Mucosa of descending colon (tissue), 3 donors: ENCODE measurements at regions not wholly inside any gene's neighbourhood (a gene's known extent, or its start where the extent isn't known, plus 50 kb on each side); places are given as distances from the start of the nearest gene placed in this dataset.

Experiments
- ATAC-seq: fragments of 200-7000 bp; cut with Tn5 transposase; one replicate; pipeline ENCODE4 v1.9.1; 2020; ENCODE audit warnings: mild to moderate bottlenecking, moderate library complexity
- DNase-seq, 3 donors: peaks; one replicate each; pipeline ENCODE4 v3.0.0-alpha.2; 2020
- H3K36me3 ChIP-seq: fragments of 200-600 bp; one replicate; pipeline ENCODE4 v1.8.0; 2021; ENCODE audit warnings: low read depth, mild to moderate bottlenecking
- H3K4me1 ChIP-seq: fragments of 200-600 bp; one replicate; pipeline ENCODE4 v1.8.0; 2021; ENCODE audit warnings: low read depth, mild to moderate bottlenecking
- H3K4me3 ChIP-seq: fragments of 200-600 bp; one replicate; pipeline ENCODE4 v1.8.0; 2021; ENCODE audit warnings: mild to moderate bottlenecking
- H3K9me3 ChIP-seq: fragments of 200-600 bp; one replicate; pipeline ENCODE4 v1.8.0; 2021; ENCODE audit warnings: mild to moderate bottlenecking
- intact Hi-C, 2 donors: fragments of 100-400 bp; cut with DNase I in 1 of 2; cut with micrococcal nuclease in 1 of 2; formaldehyde crosslinking; loops; one replicate each; pipeline versions ENCODE4 v1.11.0 to v1.11.1; 2022; cut with DNase I, micrococcal nuclease
- TF ChIP-seq, protein P1 (sequence below): fragments of 200-600 bp; IDR thresholded peaks from one replicate; pipeline ENCODE4 v1.8.0; 2022; ENCODE audit warnings: antibody characterized with exemption, mild to moderate bottlenecking
- donor health status: DM: no; HTN: no; CAD: no; lungs with moderate emphysema.
- donor health status: DM: no; HTN: no; CAD: no.
- donor health status: DM: no; HTN: yes; CAD: no.

DNA sequence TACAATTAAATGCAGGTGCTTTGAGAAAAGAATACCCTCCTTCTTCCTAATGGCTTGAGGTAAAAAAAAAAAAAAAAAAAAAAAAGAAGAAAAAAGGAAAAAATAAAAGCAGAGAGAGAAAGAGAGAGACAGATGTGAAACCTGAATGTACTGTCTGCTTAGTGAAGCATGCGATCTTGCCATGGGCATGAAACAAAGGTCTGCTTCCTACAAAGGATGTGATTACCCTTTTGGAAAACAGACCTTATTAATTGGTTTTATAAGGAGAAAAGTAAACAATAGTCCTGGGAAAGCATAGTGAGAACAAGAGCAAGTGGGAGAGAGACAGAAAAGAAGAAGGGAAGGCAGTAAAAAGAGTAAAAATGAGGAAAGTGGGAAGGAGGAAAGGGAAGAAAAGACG is 526.1 kb upstream of the PABPC4L start:
- DNase-seq, result no peak
- Histone ChIP-seq H3K36me3 (no peaks in the 10 kb centered on the region), H3K4me1 (no peaks in the 10 kb centered on the region), H3K9me3 (no peaks in the 10 kb centered on the region), H3K4me3 (no peak overlapping the region)
- TF ChIP-seq, protein P1, sequence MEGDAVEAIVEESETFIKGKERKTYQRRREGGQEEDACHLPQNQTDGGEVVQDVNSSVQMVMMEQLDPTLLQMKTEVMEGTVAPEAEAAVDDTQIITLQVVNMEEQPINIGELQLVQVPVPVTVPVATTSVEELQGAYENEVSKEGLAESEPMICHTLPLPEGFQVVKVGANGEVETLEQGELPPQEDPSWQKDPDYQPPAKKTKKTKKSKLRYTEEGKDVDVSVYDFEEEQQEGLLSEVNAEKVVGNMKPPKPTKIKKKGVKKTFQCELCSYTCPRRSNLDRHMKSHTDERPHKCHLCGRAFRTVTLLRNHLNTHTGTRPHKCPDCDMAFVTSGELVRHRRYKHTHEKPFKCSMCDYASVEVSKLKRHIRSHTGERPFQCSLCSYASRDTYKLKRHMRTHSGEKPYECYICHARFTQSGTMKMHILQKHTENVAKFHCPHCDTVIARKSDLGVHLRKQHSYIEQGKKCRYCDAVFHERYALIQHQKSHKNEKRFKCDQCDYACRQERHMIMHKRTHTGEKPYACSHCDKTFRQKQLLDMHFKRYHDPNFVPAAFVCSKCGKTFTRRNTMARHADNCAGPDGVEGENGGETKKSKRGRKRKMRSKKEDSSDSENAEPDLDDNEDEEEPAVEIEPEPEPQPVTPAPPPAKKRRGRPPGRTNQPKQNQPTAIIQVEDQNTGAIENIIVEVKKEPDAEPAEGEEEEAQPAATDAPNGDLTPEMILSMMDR, result no peak
- intact Hi-C loops, result no loop called here
- ATAC-seq, result no peak

DNA sequence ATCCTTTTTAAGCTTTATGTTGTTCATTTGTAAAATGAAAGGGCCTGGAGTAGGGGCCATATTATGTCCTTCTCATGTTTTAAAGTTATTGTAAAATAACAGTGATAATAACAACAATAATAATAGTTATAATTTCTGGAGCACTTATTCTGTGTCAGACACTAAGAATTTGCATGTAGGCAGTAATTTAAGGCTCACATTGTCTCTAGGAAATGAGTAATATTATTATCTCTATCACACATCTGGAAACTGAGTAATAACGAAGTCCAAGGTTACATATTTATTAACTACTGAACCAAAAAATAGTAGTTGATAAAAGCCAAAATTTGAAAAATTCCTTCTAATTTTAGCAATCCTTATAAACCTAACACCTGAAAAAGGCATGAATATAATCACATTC is 520.7 kb upstream of the PABPC4L start:
- intact Hi-C loops, result no loop called here
- H3K36me3 ChIP-seq, result no peaks in the 10 kb centered on the region
- ATAC-seq, result no peak
- TF ChIP-seq, protein P1, result no peak
- no peak for DNase-seq
- no peaks in the 10 kb centered on the region for H3K9me3 ChIP-seq
- no peaks in the 10 kb centered on the region for H3K4me1 ChIP-seq
- H3K4me3 ChIP-seq, result no peak overlapping the region

DNA sequence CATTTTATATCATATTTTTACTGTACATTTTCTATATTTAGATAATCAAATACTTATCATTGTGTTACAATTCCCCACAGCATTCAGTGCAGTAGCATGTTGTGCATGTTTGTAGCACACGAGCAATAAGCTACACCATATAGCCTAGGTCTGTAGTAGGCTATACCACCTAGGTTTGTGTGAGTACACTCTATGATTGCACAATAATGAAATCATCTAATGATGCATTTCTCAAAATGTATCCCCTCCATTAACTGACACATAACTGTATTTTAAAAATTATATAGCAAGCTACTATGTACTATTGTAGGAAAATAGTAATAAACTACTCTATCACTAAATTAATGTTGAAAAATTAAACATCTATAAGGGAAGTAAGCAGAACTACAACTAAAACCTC is 518.4 kb upstream of the PABPC4L start:
- H3K4me3 ChIP-seq, result no peak overlapping the region
- intact Hi-C loops, result no loop called here
- TF ChIP-seq, protein P1, result no peak
- DNase-seq (no peak), ATAC-seq (no peak)
- no peaks in the 10 kb centered on the region for H3K36me3 ChIP-seq
- H3K4me1 ChIP-seq, result no peaks in the 10 kb centered on the region
- H3K9me3 ChIP-seq, result no peaks in the 10 kb centered on the region

DNA sequence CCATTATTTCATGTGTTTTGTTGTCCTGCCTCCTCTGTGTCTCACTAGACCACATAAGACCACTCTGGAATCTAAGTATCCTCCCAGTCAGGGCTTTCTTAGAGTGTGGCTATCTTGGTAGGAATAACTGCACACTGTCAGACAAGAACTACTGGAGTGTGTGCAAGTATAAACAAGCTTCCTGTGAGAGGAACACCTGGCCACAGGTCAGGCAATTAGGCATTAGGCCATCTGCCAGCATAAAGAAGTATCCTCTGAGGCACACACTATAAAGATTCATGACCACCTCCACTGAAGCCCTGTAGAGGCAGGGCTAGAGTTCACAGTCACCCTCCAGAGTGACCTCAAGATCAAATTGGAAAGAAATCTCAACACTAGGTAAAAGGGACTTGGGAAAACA is 507.0 kb upstream of the PABPC4L start:
- H3K9me3 ChIP-seq, result no peaks in the 10 kb centered on the region
- H3K4me1 ChIP-seq, result no peaks in the 10 kb centered on the region
- TF ChIP-seq, protein P1, result no peak
- H3K36me3 ChIP-seq, result no peaks in the 10 kb centered on the region
- intact Hi-C loops, result no loop called here
- H3K4me3 ChIP-seq, result no peak overlapping the region
- DNase-seq, result no peak
- no peak for ATAC-seq

DNA sequence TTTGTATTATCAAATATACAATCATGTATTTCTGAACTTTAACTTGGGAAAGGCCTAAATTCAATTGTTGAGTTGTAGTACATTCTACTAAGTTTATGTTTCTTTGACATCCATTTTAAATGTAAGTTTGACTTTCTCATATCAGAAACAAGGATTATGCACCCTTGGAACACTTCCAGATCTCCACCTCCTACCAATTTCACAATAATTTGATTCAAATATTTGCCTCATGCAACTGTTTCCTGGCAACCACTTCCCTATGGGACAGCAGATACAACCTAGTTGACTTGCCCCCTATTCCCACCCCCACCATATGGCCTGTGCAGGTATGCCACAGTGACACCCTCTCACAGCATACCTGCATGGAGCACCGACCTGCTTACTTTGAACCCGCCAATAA is 506.4 kb upstream of the PABPC4L start:
- no peak for ATAC-seq
- intact Hi-C loops, result no loop called here
- H3K36me3 ChIP-seq, result no peaks in the 10 kb centered on the region
- no peak overlapping the region for H3K4me3 ChIP-seq
- no peaks in the 10 kb centered on the region for H3K4me1 ChIP-seq
- no peak for DNase-seq
- no peaks in the 10 kb centered on the region for H3K9me3 ChIP-seq
- TF ChIP-seq, protein P1, result no peak

DNA sequence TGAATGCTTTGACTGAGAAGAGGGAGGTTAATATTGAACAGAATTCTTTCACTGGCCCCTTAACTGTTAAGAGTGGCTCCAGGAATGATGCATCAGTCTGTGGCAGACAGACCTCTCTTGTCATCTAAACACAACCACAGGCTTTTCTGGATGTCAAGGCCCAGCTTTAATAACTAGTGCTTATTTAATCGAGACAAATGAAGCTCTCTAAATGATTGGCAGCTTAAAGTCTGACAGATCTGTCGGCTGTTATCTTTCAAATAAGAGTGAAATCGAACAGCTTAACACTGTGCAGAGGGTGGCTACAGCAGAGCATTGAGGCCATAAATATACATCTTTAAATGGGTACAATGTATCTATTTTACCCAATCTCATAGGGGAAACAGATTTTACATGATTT is 500.8 kb upstream of the PABPC4L start:
- intact Hi-C loops, result no loop called here

More for the DNA sequence above, 500.8 kb upstream of the PABPC4L start:
- DNase-seq, result no peak
- Histone ChIP-seq H3K36me3 (no peaks in the 10 kb centered on the region), H3K4me1 (no peaks in the 10 kb centered on the region), H3K9me3 (no peaks in the 10 kb centered on the region), H3K4me3 (no peak overlapping the region)
- TF ChIP-seq, protein P1, result no peak
- no peak for ATAC-seq
